GM23338 (cell line): ENCODE measurements at regions not wholly inside any gene's neighbourhood (a gene's known extent, or its start where the extent isn't known, plus 50 kb on each side); places are given as distances from the start of the nearest gene placed in this dataset.

Experiments
- ATAC-seq: fragments of 200-7000 bp; cut with Tn5 transposase; 3 replicates; pipeline ENCODE4 v1.9.1; 2020
- DNase-seq: peaks from one replicate; pipeline ENCODE4 v3.0.0-alpha.2; 2015; ENCODE audit warnings: low spot score
- H2AFZ ChIP-seq: fragments of 200-600 bp; sonication (generic); 2 replicates; pipeline ENCODE4 v1.8.0; 2016; ENCODE audit warnings: antibody characterized with exemption, mild to moderate bottlenecking, moderate library complexity
- H3F3A ChIP-seq: fragments of 200-600 bp; sonication (generic); replicated peaks from 2 replicates; pipeline ENCODE4 v1.8.0; 2017; ENCODE audit warnings: antibody characterized with exemption, mixed run types, low read depth
- H3K27ac ChIP-seq: fragments of 200-600 bp; sonication (generic); 2 replicates; pipeline ENCODE4 v1.6.1; 2016; ENCODE audit warnings: low read depth
- H3K27me3 ChIP-seq: fragments of 200-600 bp; sonication (generic); 2 replicates; pipeline ENCODE4 v1.8.0; 2016; ENCODE audit warnings: mild to moderate bottlenecking, mixed run types, moderate library complexity; ENCODE audit not compliant: insufficient read depth
- H3K36me3 ChIP-seq: fragments of 200-600 bp; sonication (generic); 2 replicates; pipeline ENCODE4 v1.8.0; 2016; ENCODE audit warnings: mild to moderate bottlenecking; ENCODE audit not compliant: insufficient read depth
- H3K4me1 ChIP-seq: fragments of 200-600 bp; sonication (generic); 2 replicates; pipeline ENCODE4 v1.8.0; 2016; ENCODE audit warnings: mild to moderate bottlenecking, moderate library complexity; ENCODE audit not compliant: insufficient read depth
- H3K4me2 ChIP-seq: fragments of 200-600 bp; sonication (generic); 2 replicates; pipeline ENCODE4 v1.7.1; 2017; ENCODE audit warnings: mixed run types
- H3K4me3 ChIP-seq: fragments of 200-600 bp; sonication (generic); 2 replicates; pipeline ENCODE4 v1.6.1; 2016; ENCODE audit warnings: mixed run types
- H3K79me2 ChIP-seq: fragments of 200-600 bp; sonication (generic); replicated peaks from 2 replicates; pipeline ENCODE4 v1.8.0; 2017; ENCODE audit warnings: mild to moderate bottlenecking; ENCODE audit not compliant: insufficient read depth
- H3K9me2 ChIP-seq: fragments of 200-600 bp; sonication (generic); 2 replicates; pipeline ENCODE4 v1.8.0; 2017; ENCODE audit not compliant: insufficient read depth
- H4K20me1 ChIP-seq: fragments of 200-600 bp; sonication (generic); replicated peaks from 2 replicates; pipeline ENCODE4 v1.8.0; 2017; ENCODE audit warnings: mild to moderate bottlenecking; ENCODE audit not compliant: insufficient read depth
- H3K27ac Mint-ChIP-seq: 2 replicates; pipeline ENCODE4 v1.8.0; 2020; ENCODE audit warnings: inconsistent platforms, mild to moderate bottlenecking, moderate library complexity, mixed read lengths
- H3K27me3 Mint-ChIP-seq: 3 replicates; pipeline ENCODE4 v1.8.0; 2022; ENCODE audit warnings: low read depth, mild to moderate bottlenecking, moderate library complexity, mixed read lengths, inconsistent platforms; ENCODE audit not compliant: insufficient read depth, poor library complexity
- H3K36me3 Mint-ChIP-seq: 3 replicates; pipeline ENCODE4 v1.8.0; 2021; ENCODE audit warnings: low read depth, mild to moderate bottlenecking, inconsistent platforms, moderate library complexity, mixed read lengths
- H3K4me1 Mint-ChIP-seq: 3 replicates; pipeline ENCODE4 v1.8.0; 2020; ENCODE audit warnings: mild to moderate bottlenecking, inconsistent platforms, mixed read lengths
- H3K4me3 Mint-ChIP-seq: 3 replicates; pipeline ENCODE4 v1.8.0; 2021; ENCODE audit warnings: moderate library complexity, mild to moderate bottlenecking, inconsistent platforms, mixed read lengths
- H3K9me3 Mint-ChIP-seq: 3 replicates; pipeline ENCODE4 v1.8.0; 2020; ENCODE audit warnings: moderate library complexity, mild to moderate bottlenecking, inconsistent platforms, mixed read lengths
- POLR2AphosphoS5 ChIP-seq: IDR thresholded peaks from 2 replicates; pipeline ENCODE4 v1.6.1; 2016; ENCODE audit warnings: antibody characterized with exemption, low read depth
- ZNF462 ChIP-seq: fragments of 250-450 bp; sonication (Bioruptor Pico); IDR thresholded peaks from 2 replicates; pipeline ENCODE4 v1.5.0; 2020; ENCODE audit warnings: mild to moderate bottlenecking, moderate library complexity
- TF ChIP-seq, protein P1 (sequence below), 2 experiments: fragments of 200-600 bp in 1 of 2; sonication (generic) in 1 of 2; conservative IDR thresholded peaks; 2 replicates each; pipeline versions ENCODE4 v1.5.1 to v1.6.1; 2016 to 2017; ENCODE audit warnings: antibody characterized with exemption in 2 of 2, low read depth in 2 of 2, mild to moderate bottlenecking in 2 of 2, moderate library complexity in 1 of 2

DNA sequence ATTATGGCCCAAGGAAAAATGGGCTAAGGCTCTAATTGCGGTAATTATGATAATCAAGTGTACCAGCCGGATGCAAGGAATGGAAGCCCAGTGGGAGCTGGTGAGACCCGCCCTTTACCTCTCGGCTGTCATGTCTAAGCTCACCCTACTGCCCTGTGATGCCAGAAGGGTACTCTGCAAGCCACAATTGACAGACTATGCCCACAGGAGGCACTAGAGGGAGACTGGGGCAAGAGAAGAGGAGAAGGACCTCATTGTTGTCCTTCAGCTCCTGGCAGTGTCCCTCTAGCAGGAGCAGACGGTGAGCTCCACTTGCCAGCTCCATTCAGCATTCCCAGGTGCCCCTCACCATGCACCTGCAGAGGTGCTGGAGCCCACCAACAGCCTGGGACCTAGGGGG, 141.8 kb downstream of the SMIM20 start:
- DNase-seq: no peak
- peaks cover 4% of the 10 kb centered on the region; the same call in 1 of the 3 replicates for H3K4me1 Mint-ChIP-seq

More for the DNA sequence above, 141.8 kb downstream of the SMIM20 start:
- Histone ChIP-seq H3K36me3 (no peaks in the 10 kb centered on the region), H3K27ac (no peak overlapping the region), H3K9me2 (peaks cover 9% of the 10 kb centered on the region; the same call in 1 of the 2 replicates), H4K20me1 (no peaks in the 10 kb centered on the region), H2AFZ (no peak overlapping the region), H3K4me3 (no peak overlapping the region), H3K4me2 (no peak overlapping the region), H3K27me3 (no peaks in the 10 kb centered on the region), H3F3A (no peaks in the 10 kb centered on the region), H3K79me2 (no peaks in the 10 kb centered on the region), H3K4me1 (no peaks in the 10 kb centered on the region)
- Mint-ChIP-seq H3K4me3 (no peak overlapping the region), H3K27me3 (peaks cover 12% of the 10 kb centered on the region), H3K36me3 (peaks cover 9% of the 10 kb centered on the region; the same call in 2 of the 3 replicates), H3K27ac (no peak overlapping the region), H3K9me3 (peaks cover 14% of the 10 kb centered on the region)
- no peak for ATAC-seq
- TF ChIP-seq, protein P1, sequence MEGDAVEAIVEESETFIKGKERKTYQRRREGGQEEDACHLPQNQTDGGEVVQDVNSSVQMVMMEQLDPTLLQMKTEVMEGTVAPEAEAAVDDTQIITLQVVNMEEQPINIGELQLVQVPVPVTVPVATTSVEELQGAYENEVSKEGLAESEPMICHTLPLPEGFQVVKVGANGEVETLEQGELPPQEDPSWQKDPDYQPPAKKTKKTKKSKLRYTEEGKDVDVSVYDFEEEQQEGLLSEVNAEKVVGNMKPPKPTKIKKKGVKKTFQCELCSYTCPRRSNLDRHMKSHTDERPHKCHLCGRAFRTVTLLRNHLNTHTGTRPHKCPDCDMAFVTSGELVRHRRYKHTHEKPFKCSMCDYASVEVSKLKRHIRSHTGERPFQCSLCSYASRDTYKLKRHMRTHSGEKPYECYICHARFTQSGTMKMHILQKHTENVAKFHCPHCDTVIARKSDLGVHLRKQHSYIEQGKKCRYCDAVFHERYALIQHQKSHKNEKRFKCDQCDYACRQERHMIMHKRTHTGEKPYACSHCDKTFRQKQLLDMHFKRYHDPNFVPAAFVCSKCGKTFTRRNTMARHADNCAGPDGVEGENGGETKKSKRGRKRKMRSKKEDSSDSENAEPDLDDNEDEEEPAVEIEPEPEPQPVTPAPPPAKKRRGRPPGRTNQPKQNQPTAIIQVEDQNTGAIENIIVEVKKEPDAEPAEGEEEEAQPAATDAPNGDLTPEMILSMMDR (conservative IDR thresholded peaks at IDR 0.05; ENCODE audit: low read depth in 2 of 2): peak; percentile 35 to 52
- TF ChIP-seq ZNF462 (CRISPR knock-in tag) (0 out of 2 replicates have a peak, but pooled peaks have one; percentile 42), POLR2AphosphoS5 (no peak)
